HCT116 (cell line): ENCODE measurements at regions not wholly inside any gene's neighbourhood (a gene's known extent, or its start where the extent isn't known, plus 50 kb on each side); places are given as distances from the start of the nearest gene placed in this dataset.

ENCODE experiments used
- ATAC-seq: fragments of 200-7000 bp; cut with Tn5 transposase; 2 replicates; pipeline ENCODE4 v1.9.1; 2020; ENCODE audit warnings: mild to moderate bottlenecking, moderate library complexity
- BruUV-seq: library from RNA; stranded (reverse); fragments of 400-500 nt; replicated peaks from 2 replicates; lab custom pipeline; 2021; lab: Mats Ljungman, UMichigan
- CTCF ChIA-PET: fragments of 300-600 bp; sonication (Branson Sonifier 250); formaldehyde crosslinking; loops from one replicate; lab custom pipeline; 2021; ENCODE audit warnings: antibody characterized with exemption; lab: Charles Lee
- POLR2A ChIA-PET: fragments of 300-600, 350-600 bp; sonication (Branson Sonifier 250); formaldehyde crosslinking; loops from one replicate; lab custom pipeline; 2021; ENCODE audit warnings: antibody characterized with exemption; lab: Charles Lee
- RAD21 ChIA-PET, 2 experiments: fragments of 300-600 bp; sonication (Branson Sonifier 250); formaldehyde crosslinking; loops; one replicate each; lab custom pipeline; 2023; ENCODE audit warnings: low total read pairs in 2 of 2; ENCODE audit not compliant: uncharacterized antibody in 2 of 2, unreplicated experiment in 2 of 2, low non-redundant PET in 1 of 2; lab: Charles Lee
- DNase-seq: peaks from one replicate; pipeline ENCODE4 v3.0.0-alpha.2; 2010; ENCODE audit warnings: low read depth, low spot score
- H2AFZ ChIP-seq: fragments of 200-600 bp; shearing (Covaris generic), sonication (generic); 2 replicates; pipeline ENCODE4 v1.6.1; 2017; ENCODE audit warnings: low read depth, mixed run types, mixed read lengths, antibody characterized with exemption, low read length; ENCODE audit not compliant: poor library complexity, severe bottlenecking
- H3K27ac ChIP-seq: 2 replicates; pipeline ENCODE4 v1.5.1; 2012; ENCODE audit warnings: low read depth, low read length
- H3K27me3 ChIP-seq: fragments of 200-600 bp; sonication (generic); 2 replicates; pipeline ENCODE4 v1.6.1; 2016; ENCODE audit warnings: mixed run types, low read length, mixed read lengths; ENCODE audit not compliant: insufficient read depth
- H3K36me3 ChIP-seq, 2 experiments: fragments of 200-500 bp in 1 of 2; fragments of 200-600 bp in 1 of 2; sonication (Bioruptor generic) in 1 of 2; sonication (generic) in 1 of 2; 2 replicates each; pipeline versions ENCODE4 v1.5.1 to v1.6.1; 2014 to 2016; ENCODE audit warnings: low read length in 2 of 2, inconsistent platforms in 1 of 2, mixed read lengths in 1 of 2, mixed run types in 1 of 2; ENCODE audit not compliant: insufficient read depth in 2 of 2, control insufficient read depth in 1 of 2
- H3K4me1 ChIP-seq, 2 experiments: fragments of 200-600 bp in 1 of 2; sonication (generic) in 1 of 2; 2 replicates each; pipeline versions ENCODE4 v1.5.1 to v1.6.1; 2012 to 2017; ENCODE audit warnings: low read length in 2 of 2, inconsistent platforms in 1 of 2, mild to moderate bottlenecking in 1 of 2, mixed read lengths in 1 of 2, mixed run types in 1 of 2, moderate library complexity in 1 of 2; ENCODE audit not compliant: insufficient read depth in 2 of 2, control insufficient read depth in 1 of 2
- H3K4me2 ChIP-seq: fragments of 200-600 bp; sonication (generic); 2 replicates; pipeline ENCODE4 v1.6.1; 2017; ENCODE audit warnings: mixed run types, low read length, mixed read lengths
- H3K4me3 ChIP-seq, 2 experiments: fragments of 200-600 bp in 1 of 2; sonication (generic) in 1 of 2; replicated peaks in 1 of 2; 2 replicates each; pipeline ENCODE4 v1.5.1; 2011 to 2016; ENCODE audit warnings: low read length in 2 of 2, control low read depth in 1 of 2, low read depth in 1 of 2, mild to moderate bottlenecking in 1 of 2, mixed read lengths in 1 of 2, mixed run types in 1 of 2
- H3K79me2 ChIP-seq: fragments of 200-600 bp; sonication (generic); 2 replicates; pipeline ENCODE4 v1.6.1; 2017; ENCODE audit warnings: mild to moderate bottlenecking, mixed run types, low read length, moderate library complexity, mixed read lengths; ENCODE audit not compliant: insufficient read depth
- H3K9ac ChIP-seq: fragments of 200-600 bp; sonication (generic); 2 replicates; pipeline ENCODE4 v1.6.1; 2016; ENCODE audit warnings: low read length, mixed read lengths
- H3K9me2 ChIP-seq: fragments of 200-600 bp; sonication (generic), shearing (Covaris generic); 2 replicates; pipeline ENCODE4 v1.6.1; 2017; ENCODE audit warnings: mixed run types, mild to moderate bottlenecking, moderate library complexity; ENCODE audit not compliant: insufficient read depth
- H3K9me3 ChIP-seq, 2 experiments: fragments of 200-500 bp in 1 of 2; fragments of 200-600 bp in 1 of 2; sonication (Bioruptor generic) in 1 of 2; sonication (generic) in 1 of 2; 2 replicates each; pipeline ENCODE4 v1.6.1; 2014 to 2017; ENCODE audit warnings: low read length in 2 of 2, mixed read lengths in 2 of 2, inconsistent platforms in 1 of 2, low read depth in 1 of 2, mild to moderate bottlenecking in 1 of 2, mixed run types in 1 of 2, moderate library complexity in 1 of 2; ENCODE audit not compliant: control insufficient read depth in 1 of 2, insufficient read depth in 1 of 2
- H4K20me1 ChIP-seq: fragments of 200-600 bp; sonication (generic), shearing (Covaris generic); 2 replicates; pipeline ENCODE4 v1.6.1; 2017; ENCODE audit warnings: mixed run types, mild to moderate bottlenecking, moderate library complexity; ENCODE audit not compliant: insufficient read depth
- CTCF ChIP-seq, 3 experiments: fragments of 200-600 bp in 1 of 3; sonication (generic) in 1 of 3; IDR thresholded peaks in 2 of 3; conservative IDR thresholded peaks in 1 of 3; 2 replicates each; pipeline ENCODE4 v1.5.1; 2012 to 2017; ENCODE audit warnings: low read depth in 2 of 3, low read length in 2 of 3, antibody characterized with exemption in 1 of 3, borderline replicate concordance in 1 of 3, control low read depth in 1 of 3, mild to moderate bottlenecking in 1 of 3, mixed read lengths in 1 of 3, mixed run types in 1 of 3, moderate library complexity in 1 of 3; ENCODE audit not compliant: insufficient read depth in 1 of 3
- EGR1 ChIP-seq: IDR thresholded peaks from 2 replicates; pipeline ENCODE4 v1.6.1; 2012; ENCODE audit warnings: low read depth
- ELF1 ChIP-seq: IDR thresholded peaks from 2 replicates; pipeline ENCODE4 v1.6.1; 2012; ENCODE audit warnings: low read depth, borderline replicate concordance
- EZH2 ChIP-seq: fragments of 200-600 bp; sonication (generic); IDR thresholded peaks from 2 replicates; pipeline ENCODE4 v1.6.1; 2017; ENCODE audit warnings: antibody characterized with exemption, mixed run types
- POLR2A ChIP-seq: IDR thresholded peaks from 2 replicates; pipeline ENCODE4 v1.7.0; 2011; ENCODE audit warnings: borderline replicate concordance; ENCODE audit not compliant: insufficient read depth, insufficient read length; ENCODE audit errors: extremely low read depth
- POLR2AphosphoS5 ChIP-seq: IDR thresholded peaks from 2 replicates; pipeline ENCODE4 v1.6.1; 2011; ENCODE audit warnings: mild to moderate bottlenecking, low read depth, low read length, moderate library complexity
- SIN3A ChIP-seq: IDR thresholded peaks from 2 replicates; pipeline ENCODE4 v1.6.1; 2012; ENCODE audit warnings: low read depth
- SRF ChIP-seq: IDR thresholded peaks from 2 replicates; pipeline ENCODE4 v1.6.1; 2012; ENCODE audit warnings: low read depth
- YY1 ChIP-seq: IDR thresholded peaks from 2 replicates; pipeline ENCODE4 v1.6.1; 2011; ENCODE audit warnings: low read length, low read depth, moderate library complexity, mild to moderate bottlenecking; ENCODE audit not compliant: insufficient replicate concordance; ENCODE audit errors: extremely low read depth
- intact Hi-C: fragments of 100-400 bp; cut with micrococcal nuclease; formaldehyde crosslinking; loops from 2 replicates; pipeline ENCODE4 v1.10.0; 2022
- TF ChIP-seq, protein P1 (sequence below): IDR thresholded peaks from 2 replicates; pipeline ENCODE4 v1.6.1; 2012
- TF ChIP-seq, protein P2 (sequence below): IDR thresholded peaks from 2 replicates; pipeline ENCODE4 v1.6.1; 2012

DNA sequence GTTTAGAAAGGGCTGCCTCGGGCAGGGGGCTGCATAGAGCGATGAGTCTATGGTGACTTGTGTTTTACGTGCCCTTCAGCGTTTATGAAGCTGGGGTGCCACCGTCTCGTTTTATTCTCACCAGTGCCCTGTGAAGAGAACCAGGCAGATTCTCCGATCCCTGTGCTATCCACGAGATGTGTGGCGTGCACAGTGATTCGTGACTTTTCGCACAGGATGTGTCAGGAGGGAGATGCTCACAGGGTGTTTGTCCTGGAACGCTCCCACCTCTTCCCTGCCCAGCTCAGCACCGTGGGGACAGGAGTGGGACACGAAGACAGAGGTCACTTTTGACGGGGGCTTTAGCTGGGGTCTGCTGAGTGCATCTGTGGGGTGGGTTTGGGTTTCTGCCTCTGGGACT lies 54.9 kb upstream of the AJAP1 start:
- Histone ChIP-seq H4K20me1 (no peaks in the 10 kb centered on the region), H3K27ac (no peak overlapping the region), H3K9me3 (no peaks in the 10 kb centered on the region), H3K9me2 (no peaks in the 10 kb centered on the region), H3K9ac (no peak overlapping the region), H3K27me3 (0 out of 2 replicates have a peak, but pooled peaks cover 6% of the 10 kb centered on the region), H3K4me2 (no peak overlapping the region), H3K4me3 (no peak overlapping the region), H3K36me3 (no peaks in the 10 kb centered on the region), H3K4me1 (no peaks in the 10 kb centered on the region), H3K79me2 (no peaks in the 10 kb centered on the region), H2AFZ (no peak overlapping the region)
- ChIA-PET POLR2A (no interaction called here), CTCF (no interaction called here), RAD21 (no interaction called here)
- TF ChIP-seq EGR1, result no peak
- TF ChIP-seq CTCF (IDR thresholded peaks at IDR 0.05 in 2 of 3, conservative IDR thresholded peaks at IDR 0.05 in 1 of 3; ENCODE audit: borderline replicate concordance in 1 of 3, insufficient read depth in 1 of 3, low read depth in 2 of 3, low read length in 2 of 3), result no peak
- TF ChIP-seq POLR2A, result no peak
- TF ChIP-seq ELF1, result no peak
- TF ChIP-seq, protein P1, sequence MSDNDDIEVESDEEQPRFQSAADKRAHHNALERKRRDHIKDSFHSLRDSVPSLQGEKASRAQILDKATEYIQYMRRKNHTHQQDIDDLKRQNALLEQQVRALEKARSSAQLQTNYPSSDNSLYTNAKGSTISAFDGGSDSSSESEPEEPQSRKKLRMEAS, result no peak
- no peak for TF ChIP-seq EZH2
- no peak for TF ChIP-seq POLR2AphosphoS5
- no peak for TF ChIP-seq YY1
- intact Hi-C loops, result no loop called here
- DNase-seq (no peak), ATAC-seq (no peak)
- no TSS peak for BruUV-seq

DNA sequence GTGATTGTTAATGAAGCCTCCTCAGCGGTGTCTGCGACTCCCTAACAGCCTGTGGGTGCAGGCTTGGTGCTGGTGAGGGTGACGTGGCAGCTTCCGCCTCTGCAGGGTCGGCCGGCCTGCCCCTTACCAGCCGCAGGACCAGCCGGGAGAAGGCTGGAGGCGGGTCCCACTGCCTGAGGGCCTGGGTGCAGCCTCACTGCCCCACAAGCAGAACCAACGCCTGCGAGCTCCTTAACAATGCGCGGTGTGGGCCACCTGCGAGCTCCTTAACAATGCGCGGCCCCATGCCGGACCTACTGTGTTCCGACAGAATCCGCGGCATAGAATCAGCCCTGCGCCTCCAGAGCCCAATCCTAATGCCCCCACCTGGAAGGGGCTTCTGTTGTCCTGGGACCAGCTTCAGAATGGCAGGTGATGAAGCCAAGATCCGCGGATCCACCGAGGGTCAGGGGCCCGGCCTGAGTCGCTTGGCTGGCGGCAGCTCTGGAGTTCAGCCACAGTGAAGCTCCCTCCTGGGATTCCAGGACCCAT lies 54.4 kb upstream of the AJAP1 start:
- no peak overlapping the region for H2AFZ ChIP-seq
- H3K4me2 ChIP-seq, result no peak overlapping the region
- H3K36me3 ChIP-seq, result no peaks in the 10 kb centered on the region
- H3K9me2 ChIP-seq, result no peaks in the 10 kb centered on the region
- H3K27ac ChIP-seq, result no peak overlapping the region
- CTCF ChIA-PET, result no interaction called here
- 0 out of 2 replicates have a peak, but pooled peaks cover 8% of the 10 kb centered on the region for H3K27me3 ChIP-seq
- no TSS peak for BruUV-seq
- DNase-seq (no peak), ATAC-seq (no peak)
- H3K4me3 ChIP-seq, result no peak overlapping the region
- no peaks in the 10 kb centered on the region for H3K4me1 ChIP-seq
- no peaks in the 10 kb centered on the region for H3K79me2 ChIP-seq
- POLR2A ChIA-PET, result no interaction called here
- no peak overlapping the region for H3K9ac ChIP-seq
- RAD21 ChIA-PET, result no interaction called here
- no peaks in the 10 kb centered on the region for H3K9me3 ChIP-seq
- TF ChIP-seq SIN3A (no peak), SRF (no peak), YY1 (no peak)
- TF ChIP-seq, protein P2, sequence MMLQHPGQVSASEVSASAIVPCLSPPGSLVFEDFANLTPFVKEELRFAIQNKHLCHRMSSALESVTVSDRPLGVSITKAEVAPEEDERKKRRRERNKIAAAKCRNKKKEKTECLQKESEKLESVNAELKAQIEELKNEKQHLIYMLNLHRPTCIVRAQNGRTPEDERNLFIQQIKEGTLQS, result no peak
- no peaks in the 10 kb centered on the region for H4K20me1 ChIP-seq
- intact Hi-C loops, result no loop called here
